HG02678 (cell line): ENCODE measurements at regions not wholly inside any gene's neighbourhood (a gene's known extent, or its start where the extent isn't known, plus 50 kb on each side); places are given as distances from the start of the nearest gene placed in this dataset.

ENCODE experiments used
- ATAC-seq: cut with Tn5 transposase; IDR thresholded peaks from one replicate; pipeline ENCODE4 v1.9.1; 2021; ENCODE audit warnings: mild to moderate bottlenecking, moderate library complexity; ENCODE audit not compliant: unreplicated experiment

GRCh38 chr1:234990328-234990675 lies 138.3 kb downstream of the TOMM20 start:
- ATAC-seq: no peak

GRCh38 chr1:234989479-234990327 lies 138.9 kb downstream of the TOMM20 start:
- no peak for ATAC-seq

GRCh38 chr1:234989019-234989418 lies 139.6 kb downstream of the TOMM20 start:
- no peak for ATAC-seq

GRCh38 chr1:234988536-234988935 lies 140.1 kb downstream of the TOMM20 start:
- no peak for ATAC-seq

DNA sequence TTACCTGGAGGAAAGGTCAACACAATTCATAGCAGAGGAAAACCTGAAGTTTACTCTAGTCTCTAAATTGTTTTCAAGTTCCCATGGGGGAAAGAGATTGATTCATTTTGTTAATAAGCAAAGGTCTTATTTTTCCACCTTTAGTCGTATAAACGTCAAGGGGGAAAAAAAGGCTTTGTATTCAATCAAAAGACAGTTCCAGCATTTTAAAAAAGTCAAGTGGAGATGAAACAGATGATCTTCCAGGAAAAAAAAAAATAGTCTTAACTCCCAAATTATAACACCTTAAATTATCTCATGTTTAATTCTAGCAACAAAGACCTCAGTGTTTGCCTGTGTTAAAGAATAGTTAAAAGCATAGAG lies 140.5 kb downstream of the TOMM20 start:
- no peak for ATAC-seq

DNA sequence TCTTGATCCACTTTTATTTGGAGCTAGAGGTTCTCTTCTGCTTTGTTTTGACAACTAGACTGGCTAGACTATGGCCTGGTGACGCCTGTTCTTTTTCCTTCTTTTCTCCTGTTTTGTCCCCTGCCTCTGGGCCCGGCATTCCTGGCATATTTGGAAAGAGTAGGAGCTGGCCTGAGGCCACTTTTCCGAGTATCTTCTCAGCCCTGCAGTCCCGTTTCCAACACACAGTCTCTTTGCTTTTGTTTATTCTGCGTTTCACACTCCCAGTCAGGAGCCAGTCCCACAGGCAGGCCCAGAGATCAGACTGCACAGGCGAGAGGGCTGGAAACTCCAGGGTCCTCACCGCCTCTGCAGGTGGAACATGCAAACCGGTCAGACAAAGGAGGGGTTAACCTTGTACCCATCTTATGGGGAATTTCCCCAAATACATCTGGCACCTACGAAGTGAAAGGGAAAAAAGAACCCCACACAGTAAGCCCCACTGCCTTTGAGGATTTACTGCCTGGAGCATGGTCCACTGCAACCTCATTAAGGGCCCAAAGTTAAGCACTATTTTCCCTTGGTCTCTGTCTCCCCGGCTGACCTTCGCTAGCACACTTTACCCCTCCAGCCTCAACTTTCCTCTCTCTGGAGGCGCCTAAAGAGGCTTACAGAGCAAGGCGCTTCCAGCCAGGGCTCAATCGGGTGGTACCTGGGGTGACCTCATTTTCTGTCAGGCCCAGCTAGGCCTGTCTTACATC lies 141.1 kb downstream of the TOMM20 start:
- peak; percentile 73 for ATAC-seq

DNA sequence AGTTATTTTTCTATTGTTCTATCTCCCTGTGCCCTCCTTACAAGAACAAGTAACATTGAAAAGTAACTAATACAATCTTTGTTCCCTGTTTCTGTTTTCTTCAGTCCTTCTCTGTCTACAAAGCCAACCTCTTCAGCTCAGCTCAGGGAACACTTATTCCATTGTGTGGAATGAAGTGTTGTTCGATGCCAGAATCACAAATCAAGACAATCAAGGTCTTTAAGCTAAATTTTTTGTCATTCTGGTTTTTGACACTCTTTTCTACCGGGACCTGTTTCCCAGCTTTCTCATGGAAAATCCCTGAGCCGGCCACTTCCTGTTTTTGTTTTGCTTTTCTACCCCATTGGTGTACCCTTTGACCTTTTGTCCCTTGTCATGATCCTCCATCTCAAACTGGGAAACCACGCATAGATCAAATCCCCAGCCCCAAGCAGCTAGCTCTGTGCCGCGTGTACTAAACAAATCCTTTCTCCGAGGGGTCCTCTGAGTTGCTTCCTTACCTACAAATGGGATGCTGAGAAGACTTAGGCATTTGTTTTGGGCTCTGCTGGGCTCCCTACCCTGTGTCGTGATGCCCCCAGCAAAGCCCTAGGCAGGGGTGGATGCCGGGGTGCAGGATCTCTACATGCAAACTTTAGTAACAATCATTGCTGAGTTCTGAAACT lies 141.8 kb downstream of the TOMM20 start:
- no peak for ATAC-seq

- ATAC-seq: no peak
These were observed 142.9 kb downstream of the TOMM20 start for GRCh38 chr1:234985516-234986294.

- no peak for ATAC-seq
These were observed 143.6 kb downstream of the TOMM20 start for GRCh38 chr1:234985007-234985370.

GRCh38 chr1:234983564-234984238 lies 144.9 kb downstream of the TOMM20 start:
- ATAC-seq: no peak

- no peak for ATAC-seq
These were observed 146.9 kb downstream of the TOMM20 start for GRCh38 chr1:234981758-234982157.

- ATAC-seq: peak; percentile 34
These were observed 147.8 kb downstream of the TOMM20 start for GRCh38 chr1:234980645-234981396.

- ATAC-seq: no peak
These were observed 148.4 kb downstream of the TOMM20 start for GRCh38 chr1:234980291-234980644.

DNA sequence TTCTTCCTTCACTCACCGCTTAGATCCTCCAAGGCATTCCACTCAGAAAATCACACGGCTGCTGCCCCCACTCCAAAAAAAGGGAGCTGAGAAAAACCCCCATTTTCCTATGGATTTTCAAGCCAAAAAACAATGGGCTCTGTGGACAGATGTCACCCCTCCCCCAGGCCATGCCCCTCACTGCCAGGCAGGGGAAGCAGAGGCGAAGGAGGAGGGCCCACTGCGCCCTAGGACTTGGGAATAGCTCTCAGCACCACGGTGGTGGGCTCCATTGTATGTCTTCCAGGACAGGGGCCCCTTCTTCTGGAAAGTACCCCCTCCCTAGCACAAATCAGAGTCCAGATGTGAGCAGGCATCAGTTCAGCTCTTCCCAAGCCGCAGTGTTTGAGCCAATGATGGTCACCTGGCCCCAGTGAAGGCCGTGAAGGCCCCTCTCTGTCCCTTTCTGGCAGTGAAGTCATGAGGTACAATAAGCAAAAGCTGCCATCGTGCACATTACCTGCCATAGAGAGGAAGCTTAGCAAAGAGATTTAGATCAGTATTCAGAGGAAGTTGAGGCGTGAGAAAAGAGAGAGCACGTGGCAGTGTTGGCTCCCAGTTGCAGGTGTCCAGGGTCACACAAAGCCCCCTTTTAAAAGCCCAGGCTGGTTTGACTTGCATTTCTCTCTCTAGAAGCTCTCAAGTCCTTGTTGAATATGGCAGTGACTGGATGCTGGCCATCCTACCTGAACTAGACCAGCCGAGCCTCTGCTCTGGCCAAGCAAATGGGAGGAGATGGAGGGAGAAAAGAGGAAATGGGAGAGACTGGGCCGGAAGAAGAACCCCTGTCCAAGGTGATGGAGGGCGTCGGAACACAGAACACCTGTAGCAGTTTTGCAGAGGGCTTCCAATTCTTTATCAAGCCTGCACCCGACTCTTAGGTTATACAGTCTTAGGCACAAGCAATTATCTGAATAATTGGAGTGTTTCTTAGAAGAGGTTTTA lies 149.0 kb downstream of the TOMM20 start:
- ATAC-seq: no peak

- ATAC-seq: peak; percentile 76
These were observed 150.0 kb downstream of the TOMM20 start for GRCh38 chr1:234978397-234979295.

DNA sequence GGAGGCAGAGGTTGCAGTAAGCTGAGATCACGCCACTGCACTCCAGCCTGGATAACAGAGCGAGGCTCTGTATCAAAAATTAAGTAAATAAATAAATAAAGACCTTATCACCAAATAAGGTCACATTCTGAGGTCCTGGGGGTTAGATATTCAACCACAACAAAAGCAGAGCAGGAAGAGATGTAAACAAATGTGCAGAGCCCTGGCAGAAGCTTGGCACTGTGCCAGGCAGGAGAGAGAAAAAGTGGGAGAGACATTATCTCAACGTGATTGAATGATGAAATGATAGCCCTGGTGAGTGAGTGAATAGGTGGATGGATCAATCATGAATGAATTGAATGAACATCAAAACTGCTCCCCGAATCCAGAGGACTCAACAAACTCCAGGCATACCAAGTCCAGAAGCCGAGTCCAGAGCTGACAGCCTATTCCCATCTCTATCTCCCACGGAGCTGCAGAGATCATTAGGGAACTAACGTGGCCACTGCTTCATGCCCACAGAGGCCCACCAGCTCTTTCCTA lies 150.7 kb downstream of the TOMM20 start:
- ATAC-seq: no peak

GRCh38 chr1:234976861-234977680 lies 151.6 kb downstream of the TOMM20 start:
- no peak for ATAC-seq
